ENCODE measurements at regions not wholly inside any gene's neighbourhood (a gene's known extent, or its start where the extent isn't known, plus 50 kb on each side); places are given as distances from the start of the nearest gene placed in this dataset.

- no peak for DNase-seq (ENCODE audit: extremely low spot score, unreplicated experiment)
- H3K4me1 Mint-ChIP-seq (ENCODE audit: unreplicated experiment), result no peaks in the 10 kb centered on the region
- H3K27ac Mint-ChIP-seq (ENCODE audit: unreplicated experiment), result no peak overlapping the region
- H3K36me3 Mint-ChIP-seq (ENCODE audit: unreplicated experiment), result no peaks in the 10 kb centered on the region
- H3K4me3 Mint-ChIP-seq (ENCODE audit: unreplicated experiment), result no peak overlapping the region
- no peaks in the 10 kb centered on the region for H3K9me3 Mint-ChIP-seq (ENCODE audit: unreplicated experiment)
- TF ChIP-seq, protein P1, sequence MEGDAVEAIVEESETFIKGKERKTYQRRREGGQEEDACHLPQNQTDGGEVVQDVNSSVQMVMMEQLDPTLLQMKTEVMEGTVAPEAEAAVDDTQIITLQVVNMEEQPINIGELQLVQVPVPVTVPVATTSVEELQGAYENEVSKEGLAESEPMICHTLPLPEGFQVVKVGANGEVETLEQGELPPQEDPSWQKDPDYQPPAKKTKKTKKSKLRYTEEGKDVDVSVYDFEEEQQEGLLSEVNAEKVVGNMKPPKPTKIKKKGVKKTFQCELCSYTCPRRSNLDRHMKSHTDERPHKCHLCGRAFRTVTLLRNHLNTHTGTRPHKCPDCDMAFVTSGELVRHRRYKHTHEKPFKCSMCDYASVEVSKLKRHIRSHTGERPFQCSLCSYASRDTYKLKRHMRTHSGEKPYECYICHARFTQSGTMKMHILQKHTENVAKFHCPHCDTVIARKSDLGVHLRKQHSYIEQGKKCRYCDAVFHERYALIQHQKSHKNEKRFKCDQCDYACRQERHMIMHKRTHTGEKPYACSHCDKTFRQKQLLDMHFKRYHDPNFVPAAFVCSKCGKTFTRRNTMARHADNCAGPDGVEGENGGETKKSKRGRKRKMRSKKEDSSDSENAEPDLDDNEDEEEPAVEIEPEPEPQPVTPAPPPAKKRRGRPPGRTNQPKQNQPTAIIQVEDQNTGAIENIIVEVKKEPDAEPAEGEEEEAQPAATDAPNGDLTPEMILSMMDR (IDR thresholded peaks at IDR 0.05), result no peak
- peaks cover 42% of the 10 kb centered on the region for H3K27me3 Mint-ChIP-seq (ENCODE audit: unreplicated experiment)
Measured at GRCh38 chr6:137602313-137603197, 108.4 kb upstream of the OLIG3 start.

DNA sequence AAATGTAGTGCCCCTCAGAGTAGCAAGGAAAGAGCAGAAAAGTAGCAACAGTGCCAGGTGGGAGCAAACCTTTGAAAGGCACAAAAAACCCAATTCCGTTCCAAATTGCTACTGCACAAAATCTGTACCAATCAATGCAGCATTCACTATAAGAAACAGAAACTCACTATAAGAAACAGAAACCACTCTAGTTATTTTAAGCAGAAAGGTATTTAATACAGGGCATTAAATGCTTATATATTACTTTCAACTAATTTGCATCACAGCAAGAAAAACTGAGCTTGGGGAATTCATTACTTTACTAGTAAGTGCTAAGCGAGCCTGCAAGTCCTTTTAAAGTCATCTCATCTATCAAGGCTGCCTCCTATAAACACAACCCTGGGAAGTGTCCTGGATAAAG is 116.5 kb upstream of the OLIG3 start:
- TF ChIP-seq, protein P1 (IDR thresholded peaks at IDR 0.05), result no peak
- H3K9me3 Mint-ChIP-seq (ENCODE audit: unreplicated experiment), result no peaks in the 10 kb centered on the region
- no peaks in the 10 kb centered on the region for H3K4me1 Mint-ChIP-seq (ENCODE audit: unreplicated experiment)
- no peak for DNase-seq (ENCODE audit: extremely low spot score, unreplicated experiment)
- peaks cover 53% of the 10 kb centered on the region for H3K27me3 Mint-ChIP-seq (ENCODE audit: unreplicated experiment)
- no peak overlapping the region for H3K27ac Mint-ChIP-seq (ENCODE audit: unreplicated experiment)
- H3K36me3 Mint-ChIP-seq (ENCODE audit: unreplicated experiment), result no peaks in the 10 kb centered on the region
- no peak overlapping the region for H3K4me3 Mint-ChIP-seq (ENCODE audit: unreplicated experiment)

- TF ChIP-seq, protein P1 (IDR thresholded peaks at IDR 0.05), result no peak
- Mint-ChIP-seq H3K4me3 (ENCODE audit: unreplicated experiment) (no peak overlapping the region), H3K9me3 (ENCODE audit: unreplicated experiment) (no peaks in the 10 kb centered on the region), H3K36me3 (ENCODE audit: unreplicated experiment) (no peaks in the 10 kb centered on the region), H3K4me1 (ENCODE audit: unreplicated experiment) (no peaks in the 10 kb centered on the region), H3K27ac (ENCODE audit: unreplicated experiment) (no peak overlapping the region), H3K27me3 (ENCODE audit: unreplicated experiment) (peaks cover 58% of the 10 kb centered on the region)
- DNase-seq (ENCODE audit: extremely low spot score, unreplicated experiment), result no peak
Measured at GRCh38 chr6:137623293-137623692, 129.1 kb upstream of the OLIG3 start.

DNA sequence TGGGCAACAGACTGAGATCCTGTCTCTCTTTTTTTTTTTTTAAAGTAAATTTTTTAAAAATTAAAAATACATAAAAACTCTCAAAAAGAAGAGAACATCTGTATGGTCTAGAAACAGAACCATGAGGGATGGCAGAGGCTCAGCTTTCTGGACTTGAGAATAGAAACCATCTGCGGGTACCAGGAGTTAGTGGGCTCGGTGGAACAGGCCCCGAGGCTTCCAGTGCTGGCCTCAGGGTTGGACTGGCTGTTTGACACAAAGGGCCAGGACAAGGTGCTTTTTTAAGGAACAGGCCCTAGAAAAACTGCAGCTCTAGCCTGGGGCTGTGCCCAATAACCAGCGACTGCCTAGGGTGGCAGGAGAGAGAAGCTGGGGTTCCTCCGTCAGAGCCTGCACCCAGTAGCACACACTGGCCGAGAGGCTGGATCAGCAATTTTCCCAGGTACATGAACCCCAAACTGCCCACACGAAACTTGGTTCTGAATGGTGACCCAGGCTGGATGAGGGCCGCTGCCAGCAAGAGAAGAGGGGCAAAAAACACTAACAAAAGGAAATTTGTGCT is 131.0 kb upstream of the OLIG3 start:
- no peak overlapping the region for H3K27ac Mint-ChIP-seq (ENCODE audit: unreplicated experiment)
- H3K9me3 Mint-ChIP-seq (ENCODE audit: unreplicated experiment), result no peaks in the 10 kb centered on the region
- no peaks in the 10 kb centered on the region for H3K36me3 Mint-ChIP-seq (ENCODE audit: unreplicated experiment)
- H3K4me1 Mint-ChIP-seq (ENCODE audit: unreplicated experiment), result no peaks in the 10 kb centered on the region
- DNase-seq (ENCODE audit: extremely low spot score, unreplicated experiment), result no peak
- TF ChIP-seq, protein P1 (IDR thresholded peaks at IDR 0.05), result no peak
- no peak overlapping the region for H3K4me3 Mint-ChIP-seq (ENCODE audit: unreplicated experiment)
- peaks cover 45% of the 10 kb centered on the region for H3K27me3 Mint-ChIP-seq (ENCODE audit: unreplicated experiment)

- no peak for DNase-seq (ENCODE audit: extremely low spot score, unreplicated experiment)
- Mint-ChIP-seq H3K4me1 (ENCODE audit: unreplicated experiment) (no peaks in the 10 kb centered on the region), H3K27ac (ENCODE audit: unreplicated experiment) (no peak overlapping the region), H3K9me3 (ENCODE audit: unreplicated experiment) (no peaks in the 10 kb centered on the region), H3K27me3 (ENCODE audit: unreplicated experiment) (peaks cover 42% of the 10 kb centered on the region), H3K4me3 (ENCODE audit: unreplicated experiment) (no peak overlapping the region), H3K36me3 (ENCODE audit: unreplicated experiment) (no peaks in the 10 kb centered on the region)
- TF ChIP-seq, protein P1 (IDR thresholded peaks at IDR 0.05), result no peak
Measured at GRCh38 chr6:137625808-137626207, 131.6 kb upstream of the OLIG3 start.

Measured in osteocyte (in vitro differentiated cells).